ENCODE measurements at regions not wholly inside any gene's neighbourhood (a gene's known extent, or its start where the extent isn't known, plus 50 kb on each side); places are given as distances from the start of the nearest gene placed in this dataset.

DNA sequence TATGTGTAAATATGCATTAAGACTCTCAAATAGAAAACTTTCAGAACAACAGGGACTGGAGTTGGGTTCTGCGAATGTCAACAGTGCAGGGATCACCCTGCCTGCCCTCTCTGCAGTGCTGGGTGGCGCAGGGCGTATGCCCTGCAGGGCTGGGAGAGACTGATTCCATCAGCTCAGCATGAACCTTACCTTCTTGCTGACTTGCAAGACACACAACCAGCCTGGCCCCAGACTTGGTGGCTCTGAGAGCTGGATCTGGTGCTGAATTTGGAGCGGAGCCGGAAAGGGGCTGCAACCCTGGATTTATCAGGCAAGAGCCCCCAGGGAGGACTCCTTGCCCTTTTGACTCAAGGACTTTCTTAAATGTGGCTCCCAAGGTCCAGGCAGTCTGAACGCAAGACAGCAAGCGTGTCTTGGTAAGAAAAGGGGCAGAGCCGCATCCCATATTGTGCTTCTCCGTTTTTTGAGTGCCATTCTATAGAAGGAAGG, 376.0 kb upstream of the IRX2 start:
- no peaks in the 10 kb centered on the region for H3K36me3 ChIP-seq (ENCODE audit: control insufficient read depth in 2 of 3, insufficient read depth in 3 of 3, low read length in 3 of 3)
- H3K9ac ChIP-seq (ENCODE audit: low read length in 3 of 3), result no peak overlapping the region
- FAIRE-seq (no peak), DNase-seq (no peak)
- no peak overlapping the region for H3K27ac ChIP-seq (ENCODE audit: low read depth in 2 of 2, low read length in 2 of 2)
- no peaks in the 10 kb centered on the region for H3K27me3 ChIP-seq (ENCODE audit: control insufficient read depth, insufficient read depth, low read length)
- H3K4me3 ChIP-seq (ENCODE audit: low read length in 3 of 3), result no peak overlapping the region
- TF ChIP-seq, protein P1, sequence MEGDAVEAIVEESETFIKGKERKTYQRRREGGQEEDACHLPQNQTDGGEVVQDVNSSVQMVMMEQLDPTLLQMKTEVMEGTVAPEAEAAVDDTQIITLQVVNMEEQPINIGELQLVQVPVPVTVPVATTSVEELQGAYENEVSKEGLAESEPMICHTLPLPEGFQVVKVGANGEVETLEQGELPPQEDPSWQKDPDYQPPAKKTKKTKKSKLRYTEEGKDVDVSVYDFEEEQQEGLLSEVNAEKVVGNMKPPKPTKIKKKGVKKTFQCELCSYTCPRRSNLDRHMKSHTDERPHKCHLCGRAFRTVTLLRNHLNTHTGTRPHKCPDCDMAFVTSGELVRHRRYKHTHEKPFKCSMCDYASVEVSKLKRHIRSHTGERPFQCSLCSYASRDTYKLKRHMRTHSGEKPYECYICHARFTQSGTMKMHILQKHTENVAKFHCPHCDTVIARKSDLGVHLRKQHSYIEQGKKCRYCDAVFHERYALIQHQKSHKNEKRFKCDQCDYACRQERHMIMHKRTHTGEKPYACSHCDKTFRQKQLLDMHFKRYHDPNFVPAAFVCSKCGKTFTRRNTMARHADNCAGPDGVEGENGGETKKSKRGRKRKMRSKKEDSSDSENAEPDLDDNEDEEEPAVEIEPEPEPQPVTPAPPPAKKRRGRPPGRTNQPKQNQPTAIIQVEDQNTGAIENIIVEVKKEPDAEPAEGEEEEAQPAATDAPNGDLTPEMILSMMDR (IDR thresholded peaks at IDR 0.05; ENCODE audit: borderline replicate concordance, extremely low read depth, insufficient read depth), result no peak
- H3K9me3 ChIP-seq (ENCODE audit: control insufficient read depth in 2 of 3, insufficient read depth in 1 of 3, low read length in 3 of 3), result no peaks in the 10 kb centered on the region
- intact Hi-C loops (cut with DNase I), result no loop called here
- no peaks in the 10 kb centered on the region for H3K4me1 ChIP-seq (ENCODE audit: control insufficient read depth in 2 of 3, insufficient read depth in 2 of 3, low read depth in 1 of 3, low read length in 3 of 3)

DNA sequence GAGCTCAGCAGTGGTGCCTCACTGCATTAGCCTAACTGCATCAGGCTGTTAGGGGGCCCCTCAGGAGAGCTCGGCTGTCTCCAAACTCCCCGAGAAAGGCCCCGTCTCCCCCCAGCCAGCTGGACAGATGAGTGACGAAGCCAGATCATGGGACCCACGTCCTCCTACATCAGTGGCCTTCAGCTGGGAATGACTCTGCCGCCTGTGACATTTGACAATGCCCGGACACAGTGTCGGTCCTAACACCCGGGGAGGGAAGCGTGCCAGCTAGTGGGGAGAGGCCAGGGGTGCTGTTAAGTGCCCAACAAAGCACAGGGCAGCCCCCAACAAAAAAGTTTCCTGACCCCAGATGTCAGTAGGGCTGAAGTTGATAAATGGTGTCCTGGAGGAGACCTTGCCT, 375.2 kb upstream of the IRX2 start:
- FAIRE-seq, result no peak
- intact Hi-C loops (cut with DNase I), result no loop called here
- TF ChIP-seq, protein P1 (IDR thresholded peaks at IDR 0.05; ENCODE audit: borderline replicate concordance, extremely low read depth, insufficient read depth), result no peak

DNA sequence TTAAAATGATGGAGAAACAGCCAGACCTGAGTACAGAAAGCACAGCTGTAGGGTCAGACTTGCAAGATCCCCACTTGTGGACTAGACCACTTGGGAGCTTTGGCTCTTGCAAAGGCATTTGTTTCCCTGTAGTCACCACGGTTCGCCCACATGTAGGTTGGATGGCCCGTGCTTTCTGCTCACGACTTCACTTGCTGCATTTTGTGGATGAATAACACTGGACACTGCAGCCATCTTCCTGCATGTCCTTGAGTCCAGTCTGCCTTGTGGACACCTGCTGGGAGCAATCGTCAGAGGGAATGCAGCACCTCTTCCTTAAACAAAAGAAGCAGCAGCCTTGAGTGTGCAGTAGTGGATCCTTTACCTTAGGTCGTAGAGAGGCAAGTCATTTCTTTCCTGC, 372.9 kb upstream of the IRX2 start:
- no peak for FAIRE-seq
- no peak overlapping the region for H3K9ac ChIP-seq (ENCODE audit: low read length in 3 of 3)
- no peak overlapping the region for H3K27ac ChIP-seq (ENCODE audit: low read depth in 2 of 2, low read length in 2 of 2)
- TF ChIP-seq, protein P1 (IDR thresholded peaks at IDR 0.05; ENCODE audit: borderline replicate concordance, extremely low read depth, insufficient read depth), result no peak
- H3K36me3 ChIP-seq (ENCODE audit: control insufficient read depth in 2 of 3, insufficient read depth in 3 of 3, low read length in 3 of 3), result no peaks in the 10 kb centered on the region
- DNase-seq, result no peak
- peaks cover 2% of the 10 kb centered on the region for H3K27me3 ChIP-seq (ENCODE audit: control insufficient read depth, insufficient read depth, low read length)
- intact Hi-C loops (cut with DNase I), result no loop called here
- H3K4me1 ChIP-seq (ENCODE audit: control insufficient read depth in 2 of 3, insufficient read depth in 2 of 3, low read depth in 1 of 3, low read length in 3 of 3), result no peaks in the 10 kb centered on the region
- H3K9me3 ChIP-seq (ENCODE audit: control insufficient read depth in 2 of 3, insufficient read depth in 1 of 3, low read length in 3 of 3), result no peaks in the 10 kb centered on the region
- H3K4me3 ChIP-seq (ENCODE audit: low read length in 3 of 3), result no peak overlapping the region

More for the DNA sequence above, 375.2 kb upstream of the IRX2 start:
- Histone ChIP-seq H3K4me1 (ENCODE audit: control insufficient read depth in 2 of 3, insufficient read depth in 2 of 3, low read depth in 1 of 3, low read length in 3 of 3) (no peaks in the 10 kb centered on the region), H3K9me3 (ENCODE audit: control insufficient read depth in 2 of 3, insufficient read depth in 1 of 3, low read length in 3 of 3) (no peaks in the 10 kb centered on the region), H3K27ac (ENCODE audit: low read depth in 2 of 2, low read length in 2 of 2) (no peak overlapping the region), H3K4me3 (ENCODE audit: low read length in 3 of 3) (no peak overlapping the region), H3K9ac (ENCODE audit: low read length in 3 of 3) (no peak overlapping the region), H3K27me3 (ENCODE audit: control insufficient read depth, insufficient read depth, low read length) (no peaks in the 10 kb centered on the region), H3K36me3 (ENCODE audit: control insufficient read depth in 2 of 3, insufficient read depth in 3 of 3, low read length in 3 of 3) (no peaks in the 10 kb centered on the region)
- DNase-seq, result no peak

DNA sequence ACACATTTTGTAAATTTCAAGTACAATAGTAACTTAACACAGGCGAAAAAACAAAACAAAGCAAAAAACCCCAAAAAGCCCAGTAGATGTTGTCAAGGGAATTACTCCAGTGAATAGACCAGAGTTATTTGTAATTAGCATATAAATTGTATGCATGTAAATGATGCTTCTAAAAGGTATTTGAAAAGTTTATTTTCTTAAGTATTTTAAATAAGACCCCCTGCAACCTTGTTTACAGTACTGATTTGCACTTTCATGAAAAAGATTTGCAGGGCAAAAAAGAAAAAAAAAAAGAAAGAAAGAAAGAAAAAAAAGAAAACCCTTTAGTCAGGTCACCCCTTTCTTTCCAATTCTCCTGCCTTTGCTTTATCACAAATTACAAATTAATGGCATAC, 372.3 kb upstream of the IRX2 start:
- intact Hi-C loops (cut with DNase I), result no loop called here
- no peaks in the 10 kb centered on the region for H3K36me3 ChIP-seq (ENCODE audit: control insufficient read depth in 2 of 3, insufficient read depth in 3 of 3, low read length in 3 of 3)
- TF ChIP-seq, protein P1 (IDR thresholded peaks at IDR 0.05; ENCODE audit: borderline replicate concordance, extremely low read depth, insufficient read depth), result no peak
- H3K9me3 ChIP-seq (ENCODE audit: control insufficient read depth in 2 of 3, insufficient read depth in 1 of 3, low read length in 3 of 3), result no peaks in the 10 kb centered on the region
- H3K4me3 ChIP-seq (ENCODE audit: low read length in 3 of 3), result no peak overlapping the region
- H3K27ac ChIP-seq (ENCODE audit: low read depth in 2 of 2, low read length in 2 of 2), result no peak overlapping the region
- FAIRE-seq, result no peak
- peaks cover 2% of the 10 kb centered on the region for H3K27me3 ChIP-seq (ENCODE audit: control insufficient read depth, insufficient read depth, low read length)
- DNase-seq, result no peak
- H3K4me1 ChIP-seq (ENCODE audit: control insufficient read depth in 2 of 3, insufficient read depth in 2 of 3, low read depth in 1 of 3, low read length in 3 of 3), result no peaks in the 10 kb centered on the region
- no peak overlapping the region for H3K9ac ChIP-seq (ENCODE audit: low read length in 3 of 3)
